ENCODE measurements at regions not wholly inside any gene's neighbourhood (a gene's known extent, or its start where the extent isn't known, plus 50 kb on each side); places are given as distances from the start of the nearest gene placed in this dataset.
"Not testable (repeated sequence)": the region's sequence is repeated elsewhere in the genome, so short reads cannot be mapped to it uniquely, and the experiment has no call there.

DNA sequence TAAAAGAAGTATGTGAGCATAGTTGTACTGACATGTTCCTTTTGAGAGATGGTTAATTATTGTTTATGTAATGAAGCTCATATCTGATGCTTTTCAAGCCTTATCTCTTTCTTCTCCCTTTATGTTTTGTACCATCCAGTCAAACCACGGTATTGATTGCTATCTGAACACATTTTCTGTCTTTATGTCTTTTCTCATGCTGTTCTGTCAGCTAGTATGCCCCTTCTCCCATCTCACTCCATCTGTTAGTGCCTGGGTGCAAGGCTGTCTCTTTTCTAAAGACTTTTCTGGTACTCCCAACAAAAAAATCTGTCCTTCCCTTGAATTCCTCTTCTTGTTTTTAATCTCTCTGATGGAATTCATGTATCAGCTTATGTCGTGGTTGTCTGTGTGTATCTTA, 883.8 kb upstream of the IGFBP7 start:
- FAIRE-seq: no peak

DNA sequence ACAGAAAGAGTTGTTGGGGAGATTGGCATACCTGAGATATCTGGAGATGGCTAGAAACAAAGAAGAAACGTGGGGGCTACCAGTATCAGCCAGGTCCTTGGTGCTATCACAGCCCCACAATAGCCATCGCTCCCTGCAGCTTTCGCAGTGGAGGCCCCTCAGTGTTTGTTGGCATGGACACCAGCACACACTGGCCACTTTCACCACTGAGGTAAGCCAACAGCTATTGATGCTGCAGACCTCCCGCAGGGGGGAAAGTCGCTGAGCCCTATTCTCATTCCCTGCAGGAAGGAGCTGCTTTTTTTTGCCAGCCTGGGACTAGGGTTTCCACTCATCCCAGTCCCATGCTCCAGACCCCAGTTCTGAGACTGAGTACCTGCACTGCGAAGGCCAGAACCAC, 879.2 kb upstream of the IGFBP7 start:
- no peak for FAIRE-seq

DNA sequence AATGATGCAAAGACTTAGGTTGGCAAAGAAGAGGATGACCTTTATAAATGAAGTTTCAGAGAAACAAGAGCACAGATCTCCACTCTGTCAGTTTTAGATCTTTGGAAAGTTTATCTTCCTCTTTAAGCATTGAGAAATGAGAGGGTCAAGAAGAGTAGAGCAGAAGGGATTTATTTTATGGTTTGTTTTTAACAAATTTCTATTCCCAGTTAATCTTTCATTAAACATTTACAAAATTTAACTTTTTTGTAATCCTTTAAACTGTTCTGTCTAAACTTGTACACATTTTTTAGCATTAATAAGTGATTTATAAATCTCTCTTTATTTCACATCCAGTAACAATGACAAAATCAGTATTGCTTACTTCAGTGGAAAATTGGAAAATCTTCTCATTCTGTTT, 875.0 kb upstream of the IGFBP7 start:
- FAIRE-seq: peak; percentile 15

DNA sequence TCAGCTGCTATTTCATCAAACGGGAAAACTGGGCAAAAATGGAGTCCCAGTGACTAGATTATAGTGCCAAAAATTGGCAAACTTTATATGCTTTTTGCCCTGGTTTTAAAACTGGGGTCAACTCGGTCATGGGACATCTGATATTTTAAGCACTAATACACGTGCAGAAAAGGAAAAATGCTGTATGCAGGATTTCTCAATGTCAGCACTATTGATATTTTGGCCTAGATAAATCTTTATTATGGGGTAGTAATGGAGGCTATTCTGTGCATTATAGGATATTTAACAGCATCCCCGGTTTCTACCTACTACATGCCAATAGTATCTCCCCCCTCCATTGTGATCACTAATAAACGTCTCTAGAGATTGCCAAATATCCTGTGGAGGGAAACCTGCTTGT, 870.9 kb upstream of the IGFBP7 start:
- FAIRE-seq: no peak

DNA sequence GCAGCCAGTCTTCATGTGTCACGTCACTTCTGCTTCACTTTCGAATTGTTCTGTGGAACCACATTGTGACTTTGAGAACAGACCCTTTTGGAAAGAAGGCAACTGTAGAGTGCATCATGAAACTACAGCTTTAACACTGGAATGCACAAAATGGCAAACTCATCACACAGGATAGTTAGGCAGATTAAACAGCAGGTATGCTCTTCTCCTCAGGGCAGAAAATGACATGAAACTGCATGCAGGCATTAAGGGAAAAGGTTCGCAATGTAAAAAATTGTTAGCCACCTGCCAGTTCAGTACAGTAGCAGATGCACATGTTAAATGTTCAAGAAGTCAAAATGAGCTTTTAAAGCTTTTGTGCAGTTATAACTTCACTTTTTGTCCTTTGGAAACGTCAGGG, 864.6 kb upstream of the IGFBP7 start:
- no peak for FAIRE-seq

DNA sequence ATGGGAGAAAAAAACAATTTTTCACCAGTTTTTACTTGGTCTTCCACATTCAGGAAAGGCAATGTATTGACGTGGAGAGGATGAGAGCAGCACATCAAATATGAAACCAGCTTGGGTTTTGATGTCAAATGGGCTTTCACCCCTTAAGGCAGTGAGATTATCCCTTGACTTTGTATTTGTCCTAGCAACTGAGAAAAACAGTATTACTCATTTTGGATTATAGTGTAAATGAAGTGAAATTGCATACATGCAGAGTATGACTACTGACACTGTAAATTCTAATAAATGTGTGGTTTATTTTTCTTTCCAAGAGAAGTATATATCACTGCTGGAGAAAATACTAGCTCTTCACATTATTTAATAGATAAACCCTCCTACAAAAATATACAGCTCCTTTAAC, 863.6 kb upstream of the IGFBP7 start:
- no peak for FAIRE-seq

DNA sequence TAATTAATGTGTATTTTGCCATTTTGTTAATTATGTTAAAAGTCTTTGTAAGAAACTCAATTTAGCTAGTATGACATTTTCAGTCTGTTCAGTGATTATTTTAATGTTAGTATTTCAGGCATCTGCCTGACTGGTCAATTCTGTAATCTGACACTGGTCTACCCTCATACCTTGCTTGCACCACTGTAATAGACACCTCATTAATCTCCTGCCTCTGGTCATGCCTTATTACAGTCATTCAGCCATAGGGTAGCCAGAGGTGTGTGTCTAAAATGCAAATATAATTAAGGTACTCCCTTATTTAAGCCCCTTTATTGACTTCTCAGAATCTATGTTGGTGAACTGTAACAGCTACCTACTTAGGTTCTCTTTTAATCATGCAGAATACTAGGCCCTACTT, 861.1 kb upstream of the IGFBP7 start:
- no peak for FAIRE-seq

DNA sequence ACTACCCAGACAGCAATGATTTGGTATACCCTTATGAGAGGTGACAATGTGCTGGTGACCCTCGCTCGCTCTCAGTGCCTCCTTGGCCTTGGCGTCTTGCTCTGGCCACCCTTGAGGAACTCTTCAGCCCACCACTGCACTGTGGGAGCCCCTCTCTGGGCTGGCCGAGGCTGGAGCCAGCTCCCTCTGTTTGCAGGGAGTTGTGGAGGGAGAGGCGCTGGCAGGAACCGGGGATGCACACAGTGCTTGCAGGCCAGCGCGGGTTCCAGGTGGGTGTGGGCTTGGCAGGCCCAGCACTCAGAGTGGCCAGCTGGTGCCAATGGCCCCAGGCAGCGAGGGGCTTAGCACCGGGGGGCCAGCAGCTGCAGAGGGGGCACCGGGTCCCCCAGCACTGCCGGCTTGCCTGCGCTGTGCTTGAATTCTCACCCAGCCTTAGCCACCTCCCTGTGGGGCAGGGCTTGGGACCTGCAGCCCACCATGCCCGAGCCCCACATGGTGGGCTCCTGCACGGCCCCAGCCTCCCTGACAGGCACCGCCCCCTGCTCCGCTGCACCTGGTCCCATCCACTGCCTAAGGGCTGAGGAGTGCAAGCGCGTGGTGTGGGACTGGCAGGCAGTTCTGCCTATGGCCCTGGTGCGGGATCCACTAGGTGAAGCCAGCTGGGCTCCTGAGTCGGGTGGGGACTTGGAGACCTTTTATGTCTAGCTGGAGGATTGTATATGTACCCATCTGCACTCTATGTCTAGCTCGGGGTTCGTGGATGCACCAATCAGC, 857.0 kb upstream of the IGFBP7 start:
- no peak for FAIRE-seq

DNA sequence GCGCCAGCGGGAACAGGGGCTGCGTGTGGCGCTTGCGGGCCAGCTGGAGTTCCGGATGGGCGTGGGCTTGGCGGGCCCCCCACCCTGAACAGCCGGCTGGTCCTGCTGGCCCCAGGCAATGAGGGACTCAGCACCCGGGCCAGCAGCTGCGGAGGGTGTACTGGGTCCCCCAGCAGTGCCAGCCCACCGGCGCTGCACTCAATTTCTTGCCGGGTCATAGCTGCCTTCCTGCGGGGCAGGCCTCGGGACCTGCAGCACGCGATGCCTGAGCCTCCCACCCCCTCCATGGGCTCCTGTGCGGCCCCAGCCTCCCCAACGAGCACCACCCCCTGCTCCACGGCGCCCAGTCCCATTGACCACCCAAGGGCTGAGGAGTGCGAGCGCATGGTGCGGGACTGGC, 855.2 kb upstream of the IGFBP7 start:
- not testable (repeated sequence) for FAIRE-seq

DNA sequence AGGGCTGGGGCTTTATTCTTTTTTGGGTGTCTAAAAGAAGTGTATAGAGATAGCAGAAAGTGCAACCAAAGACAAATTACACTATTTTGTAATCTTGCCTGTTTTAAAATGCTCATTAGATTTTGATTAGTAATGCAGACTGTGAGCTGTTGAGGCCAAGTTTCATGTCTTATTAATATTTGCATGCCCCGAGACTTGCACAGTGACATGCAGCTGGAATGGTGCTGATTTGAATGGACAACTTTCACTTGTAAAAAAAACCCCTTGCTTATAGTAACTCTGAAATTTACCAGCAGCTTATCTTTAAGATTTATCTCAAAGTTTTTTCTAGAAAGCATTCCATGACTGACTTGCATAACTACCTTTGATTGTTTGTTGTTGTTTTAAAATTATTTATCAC, 835.1 kb upstream of the IGFBP7 start:
- peak; percentile 64 for FAIRE-seq

DNA sequence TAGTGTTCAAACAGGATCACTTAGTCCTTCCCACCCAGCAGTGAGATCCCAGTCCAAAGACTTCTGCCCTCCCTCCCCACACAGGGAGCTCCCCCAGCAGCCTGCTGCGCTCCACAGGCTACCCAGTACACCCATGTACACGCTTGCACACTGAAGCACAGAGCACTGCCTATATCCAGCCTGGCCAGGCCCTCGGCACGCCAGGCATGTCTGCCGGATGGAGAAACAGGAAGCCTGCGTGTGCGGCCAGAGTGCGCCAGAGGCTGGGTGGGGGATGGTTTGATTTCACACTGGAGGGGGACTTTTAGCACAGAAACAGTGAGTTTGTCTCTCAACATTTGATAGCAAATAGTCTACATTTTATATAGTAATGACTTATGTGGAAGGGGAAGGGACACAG, 833.5 kb upstream of the IGFBP7 start:
- FAIRE-seq: no peak

DNA sequence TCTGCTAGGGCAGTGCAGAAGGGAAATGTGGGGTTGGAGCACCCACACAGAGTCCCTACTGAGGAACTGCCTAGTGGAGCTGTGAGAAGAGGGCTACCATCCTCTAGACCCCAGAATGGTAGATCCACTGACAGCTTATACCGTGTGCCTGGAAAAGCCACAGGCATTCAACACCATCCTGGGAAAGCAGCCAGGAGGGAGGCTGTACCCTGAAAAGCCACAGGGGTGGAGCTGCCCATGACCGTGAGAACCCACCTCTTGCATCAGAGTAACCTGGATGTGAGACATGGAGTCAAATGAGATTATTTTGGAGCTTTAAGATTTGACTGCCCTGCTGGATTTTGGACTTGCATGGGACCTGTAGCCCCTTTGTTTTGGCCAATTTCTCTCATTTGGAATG, 827.1 kb upstream of the IGFBP7 start:
- not testable (repeated sequence) for FAIRE-seq

DNA sequence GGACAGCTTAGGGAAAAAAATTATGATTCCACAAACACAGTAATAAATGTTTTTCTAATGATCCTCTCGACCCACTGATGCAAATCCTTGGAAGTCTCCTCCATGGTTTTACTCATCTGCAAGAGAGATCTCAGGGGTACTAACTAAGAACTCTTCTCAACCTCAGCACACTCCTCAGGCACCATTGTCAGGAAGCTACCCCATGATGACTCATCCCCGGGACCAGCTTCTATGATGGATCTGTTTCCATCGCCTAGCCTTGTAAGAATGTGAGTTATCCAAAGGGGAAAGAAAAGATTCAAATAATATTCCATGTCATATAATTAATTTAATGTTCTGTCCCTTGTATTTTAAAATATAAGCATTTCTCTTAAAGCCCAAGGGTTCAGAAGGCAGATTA, 816.1 kb upstream of the IGFBP7 start:
- no peak for FAIRE-seq

DNA sequence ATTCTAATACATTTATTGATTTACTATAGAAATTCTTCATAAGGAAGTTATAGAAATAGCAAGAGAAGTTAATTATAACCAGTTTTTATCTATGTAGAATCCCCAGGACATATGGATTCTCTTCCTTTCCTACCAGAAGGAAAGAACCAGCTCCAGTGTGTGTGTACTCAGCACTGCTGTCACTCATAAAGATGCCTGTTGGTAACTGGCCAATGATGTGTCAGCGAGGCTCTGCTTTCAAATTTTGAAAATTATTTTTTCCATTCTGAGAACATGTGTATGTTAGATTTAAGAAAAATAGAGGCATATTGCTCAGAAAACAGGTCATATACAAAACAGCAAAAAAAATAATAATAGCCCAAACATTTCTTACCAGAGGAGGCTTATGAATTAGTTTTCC, 814.8 kb upstream of the IGFBP7 start:
- no peak for FAIRE-seq

DNA sequence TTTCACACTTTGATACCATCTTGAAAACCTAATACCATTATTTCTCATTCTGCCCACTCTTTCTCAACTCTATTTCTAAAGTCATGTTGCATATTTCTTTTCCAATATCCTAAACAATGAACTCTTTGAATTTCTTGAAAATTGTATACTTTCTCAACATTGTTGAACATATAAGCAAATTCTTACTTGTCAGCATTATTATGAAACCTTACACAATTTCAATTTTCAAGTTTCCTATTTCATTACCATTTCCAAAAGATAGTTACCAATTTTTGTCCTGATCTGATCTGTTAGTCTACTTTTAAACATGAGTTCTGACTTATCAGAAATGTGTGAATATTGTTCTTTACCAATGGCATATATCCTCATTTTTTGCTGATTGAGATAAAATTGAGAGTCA, 806.3 kb upstream of the IGFBP7 start:
- no peak for FAIRE-seq

DNA sequence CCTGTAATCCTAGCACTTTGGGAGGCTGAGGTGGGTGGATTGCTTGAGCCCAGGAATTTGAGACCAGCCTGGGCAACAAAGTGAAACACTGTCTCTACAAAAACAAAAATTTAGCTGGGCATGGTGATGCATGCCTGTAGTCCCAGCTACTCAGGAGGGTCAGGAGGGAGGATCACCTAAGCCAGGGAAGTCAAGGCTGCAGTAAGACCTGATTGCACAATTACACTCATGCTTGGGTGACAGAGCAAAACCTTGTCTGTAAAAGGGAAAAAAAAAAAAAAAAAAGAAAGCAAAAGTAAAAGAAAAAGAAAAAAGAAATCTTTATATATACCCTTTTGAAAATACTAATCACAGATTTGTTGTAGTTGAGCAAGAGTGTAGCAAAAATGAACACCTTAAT, 801.0 kb upstream of the IGFBP7 start:
- no peak for FAIRE-seq

DNA sequence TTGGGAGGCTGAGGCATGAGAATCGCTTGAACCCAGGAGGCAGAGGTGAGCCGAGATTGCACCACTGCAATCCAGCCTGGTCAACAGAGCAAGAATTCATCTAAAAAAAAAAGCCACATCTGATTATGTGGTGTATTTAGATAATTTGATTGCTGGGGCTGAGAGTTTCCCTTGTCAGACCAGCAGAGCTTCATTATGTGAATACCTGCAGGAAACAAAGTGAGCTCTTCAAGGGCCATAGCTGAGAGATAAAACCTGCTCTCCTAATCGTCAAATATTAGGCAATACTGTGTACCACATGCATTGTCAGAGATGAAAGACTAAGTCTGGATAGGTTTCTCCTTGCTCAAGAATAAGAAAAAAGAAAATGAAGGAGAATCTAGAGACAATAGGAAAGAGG, 800.0 kb upstream of the IGFBP7 start:
- FAIRE-seq: no peak

DNA sequence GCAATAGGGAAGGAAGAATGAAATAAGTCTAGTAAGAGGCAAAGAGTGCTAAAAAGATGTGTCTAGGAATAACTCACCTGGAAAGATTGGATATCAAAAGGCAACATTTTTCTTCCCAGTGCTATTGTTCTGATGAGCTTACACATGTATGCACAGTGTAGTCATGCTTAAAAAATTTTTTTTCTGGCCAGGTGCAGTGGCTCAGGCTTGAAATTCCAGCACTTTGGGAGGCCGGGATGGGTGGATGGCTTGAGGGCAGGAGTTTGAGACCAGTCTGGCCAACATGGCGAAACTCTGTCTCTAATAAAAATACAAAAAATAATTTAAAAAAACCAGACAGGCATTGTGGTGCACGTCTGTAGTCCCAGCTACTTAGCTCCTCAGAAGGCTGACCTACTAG, 795.8 kb upstream of the IGFBP7 start:
- no peak for FAIRE-seq

DNA sequence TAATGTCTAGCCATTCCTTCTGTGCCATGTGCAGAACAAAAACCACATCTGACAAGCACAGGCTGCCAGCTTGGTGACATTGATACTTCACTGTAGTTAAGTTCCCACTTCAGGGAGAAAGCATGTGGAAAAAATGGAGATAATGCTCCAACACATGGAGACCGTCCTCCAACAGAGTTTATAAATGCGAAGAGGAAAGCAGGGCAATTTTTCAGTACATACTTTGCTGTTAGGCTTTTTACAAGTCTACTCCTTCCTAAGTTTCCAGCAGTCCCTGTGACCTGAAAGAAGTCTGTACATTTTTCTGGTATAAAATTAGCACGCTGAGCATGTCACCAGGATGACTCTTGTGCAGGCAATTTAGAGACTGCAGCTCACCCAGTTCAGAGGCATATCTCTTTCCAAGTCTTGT, 766.9 kb upstream of the IGFBP7 start:
- no peak for FAIRE-seq

DNA sequence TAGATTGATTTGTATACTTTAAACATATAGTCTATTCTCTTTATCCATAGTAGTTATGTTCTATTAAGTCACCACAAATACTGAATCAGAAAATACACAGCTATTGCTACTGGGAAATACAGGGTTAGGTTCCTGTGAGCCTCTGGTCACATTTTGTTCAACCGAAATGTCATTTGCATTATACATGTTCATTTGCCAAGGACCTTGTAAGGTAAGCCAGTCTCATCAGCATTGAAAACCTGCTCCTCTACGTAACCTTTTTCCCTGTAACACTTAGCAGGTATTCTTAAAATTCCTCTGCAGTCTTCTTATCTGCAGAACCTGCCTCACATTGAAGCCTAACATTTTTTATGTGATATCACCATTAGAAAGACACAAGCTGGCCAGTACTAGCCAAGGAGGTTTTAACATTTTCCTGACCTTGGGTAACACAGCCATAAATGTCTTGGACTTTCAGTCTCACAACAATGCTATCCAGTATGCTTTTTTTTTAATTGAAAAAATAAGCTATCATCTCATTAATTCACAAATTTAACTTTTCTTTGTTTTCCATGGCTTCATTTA, 765.7 kb upstream of the IGFBP7 start:
- no peak for FAIRE-seq

DNA sequence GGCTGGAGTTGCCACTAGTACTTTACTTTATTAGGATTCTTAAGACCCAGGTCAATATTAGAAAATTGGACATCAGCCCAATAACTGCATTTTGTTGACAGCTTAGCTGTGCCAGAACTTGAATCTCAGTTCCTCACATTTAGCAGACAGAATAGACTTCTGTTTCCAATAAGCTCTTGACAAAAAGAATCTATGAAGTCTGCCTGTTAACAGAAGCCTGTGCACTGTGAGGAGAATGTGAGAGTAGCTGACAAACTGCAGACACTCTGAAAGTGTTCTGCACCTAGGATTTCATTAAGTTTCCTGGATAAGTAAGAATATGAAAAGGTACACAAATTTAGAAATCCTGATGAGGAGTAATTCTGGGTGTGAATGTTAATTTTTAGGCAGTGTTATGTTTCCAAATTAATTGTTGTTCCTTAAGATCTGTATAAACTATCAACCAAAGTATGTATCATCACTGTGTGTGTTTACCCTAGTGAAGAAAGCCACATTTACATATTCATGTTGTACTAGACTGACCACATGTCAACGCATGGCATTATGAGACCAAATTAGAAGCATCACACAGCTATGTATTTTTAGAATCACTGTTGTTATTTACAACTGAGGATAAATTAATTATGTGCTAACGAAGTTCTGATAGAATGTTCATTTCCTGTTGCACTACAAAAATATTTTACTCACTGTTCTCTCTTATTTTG, 756.4 kb upstream of the IGFBP7 start:
- no peak for FAIRE-seq

DNA sequence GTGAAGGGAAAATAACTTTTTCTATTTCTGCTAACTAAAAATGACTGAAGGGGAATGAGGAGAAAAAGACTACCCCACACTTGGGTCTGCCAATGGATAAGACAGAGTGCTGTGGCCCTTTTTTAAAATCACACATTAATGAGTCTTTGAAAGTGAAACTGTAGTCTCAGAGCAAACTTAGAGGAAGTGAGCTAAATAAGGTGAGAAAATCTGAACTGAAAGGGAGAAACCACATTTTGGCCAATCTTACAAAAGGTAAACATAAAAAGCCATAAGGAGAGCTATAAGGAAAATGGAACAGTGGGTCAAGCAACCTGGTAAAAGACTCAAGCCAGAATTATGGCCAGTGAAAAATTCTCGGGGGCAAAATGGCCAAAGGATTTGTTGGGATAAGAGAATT, 755.1 kb upstream of the IGFBP7 start:
- FAIRE-seq: no peak

DNA sequence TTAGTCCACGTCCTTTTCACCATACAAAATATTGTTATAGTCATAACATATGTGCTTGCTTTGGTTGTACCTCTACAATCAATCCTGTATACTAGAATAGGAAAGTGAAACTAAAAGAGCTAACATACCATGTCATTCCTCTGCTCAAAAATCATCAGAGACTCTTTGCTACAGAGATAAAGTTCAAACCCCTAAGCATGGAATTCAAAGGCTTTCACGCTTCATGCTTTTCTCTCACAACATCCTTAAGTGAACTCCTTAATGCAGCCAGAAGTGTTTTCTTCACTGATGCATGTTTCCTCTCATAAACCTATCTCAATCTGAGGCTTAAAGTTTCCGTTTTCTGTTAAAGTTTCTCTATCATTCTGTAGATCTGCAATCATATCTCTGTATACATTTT, 744.6 kb upstream of the IGFBP7 start:
- FAIRE-seq: no peak

DNA sequence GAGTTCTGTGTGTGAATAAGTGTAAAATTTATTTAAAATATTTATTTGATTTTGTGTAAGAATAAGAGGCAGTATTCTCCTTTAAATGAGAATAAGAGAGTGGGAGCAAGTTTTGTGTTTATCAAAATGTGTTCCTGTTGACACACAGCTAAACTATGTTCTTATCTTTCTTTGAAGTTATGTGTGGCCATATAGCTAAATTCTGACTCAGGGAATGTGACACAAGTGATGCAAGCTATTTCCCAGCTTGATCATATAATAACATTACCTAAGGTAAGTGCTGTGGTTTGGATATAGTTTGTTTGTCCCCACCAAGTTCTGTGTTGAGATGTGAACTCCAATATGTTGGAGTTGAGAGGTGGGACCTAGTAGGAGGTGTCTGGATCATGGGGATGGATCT, 740.0 kb upstream of the IGFBP7 start:
- FAIRE-seq: no peak

Data from endometrium (tissue), 2 donors.